H9 (cell line): ENCODE measurements at regions not wholly inside any gene's neighbourhood (a gene's known extent, or its start where the extent isn't known, plus 50 kb on each side); places are given as distances from the start of the nearest gene placed in this dataset.

Experiments used
- DNase-seq: peaks from one replicate; pipeline ENCODE4 v3.0.0-alpha.2; 2017
- H2AFZ ChIP-seq: one replicate; pipeline ENCODE4 v1.6.1; 2013; ENCODE audit warnings: mild to moderate bottlenecking, low read length, control low read depth, moderate library complexity
- H2AK5ac ChIP-seq: 2 replicates; pipeline ENCODE4 v1.6.1; 2013; ENCODE audit warnings: low read length, control low read depth, mixed read lengths; ENCODE audit not compliant: insufficient read length
- H2BK120ac ChIP-seq: one replicate; pipeline ENCODE4 v1.6.1; 2013; ENCODE audit warnings: low read depth, mild to moderate bottlenecking, low read length, control low read depth, inconsistent platforms; ENCODE audit not compliant: poor library complexity, severe bottlenecking
- H2BK12ac ChIP-seq: 2 replicates; pipeline ENCODE4 v1.6.1; 2013; ENCODE audit warnings: low read length, control low read depth, mixed read lengths, low read depth; ENCODE audit not compliant: insufficient read length
- H2BK15ac ChIP-seq: 2 replicates; pipeline ENCODE4 v1.6.1; 2013; ENCODE audit warnings: low read depth, low read length, control low read depth
- H2BK20ac ChIP-seq: one replicate; pipeline ENCODE4 v1.6.1; 2013; ENCODE audit warnings: low read depth, mild to moderate bottlenecking, low read length, control low read depth, inconsistent platforms; ENCODE audit not compliant: poor library complexity, severe bottlenecking
- H2BK5ac ChIP-seq: 2 replicates; pipeline ENCODE4 v1.6.1; 2013; ENCODE audit warnings: low read length, control low read depth, mixed read lengths; ENCODE audit not compliant: insufficient read length
- H3K14ac ChIP-seq: 2 replicates; pipeline ENCODE4 v1.6.1; 2013; ENCODE audit warnings: low read length, control low read depth; ENCODE audit not compliant: insufficient read depth
- H3K18ac ChIP-seq: 2 replicates; pipeline ENCODE4 v1.6.1; 2013; ENCODE audit warnings: low read depth, mild to moderate bottlenecking, mixed read lengths, low read length, control low read depth; ENCODE audit not compliant: insufficient read length
- H3K23ac ChIP-seq: 2 replicates; pipeline ENCODE4 v1.6.1; 2013; ENCODE audit warnings: low read length, control low read depth, mixed read lengths, low read depth; ENCODE audit not compliant: insufficient read length
- H3K23me2 ChIP-seq: 2 replicates; pipeline ENCODE4 v1.6.1; 2013; ENCODE audit warnings: low read depth, mild to moderate bottlenecking, mixed read lengths, low read length, control low read depth; ENCODE audit not compliant: insufficient read length, poor library complexity, severe bottlenecking
- H3K27ac ChIP-seq: 2 replicates; pipeline ENCODE4 v1.5.1; 2013; ENCODE audit warnings: low read length, control low read depth, mixed read lengths, low read depth; ENCODE audit not compliant: insufficient read length
- H3K27me3 ChIP-seq: 2 replicates; pipeline ENCODE4 v1.6.1; 2013; ENCODE audit warnings: low read length, control low read depth, inconsistent platforms; ENCODE audit not compliant: insufficient read depth
- H3K4ac ChIP-seq: 2 replicates; pipeline ENCODE4 v1.6.1; 2013; ENCODE audit warnings: low read depth, mild to moderate bottlenecking, control low read depth, inconsistent platforms, low read length, moderate library complexity
- H3K4me1 ChIP-seq: 2 replicates; pipeline ENCODE4 v1.6.1; 2013; ENCODE audit warnings: low read length, control low read depth, inconsistent platforms; ENCODE audit not compliant: insufficient read depth
- H3K4me2 ChIP-seq: 2 replicates; pipeline ENCODE4 v1.6.1; 2013; ENCODE audit warnings: low read length, control low read depth, mixed read lengths; ENCODE audit not compliant: insufficient read length, insufficient read depth
- H3K56ac ChIP-seq: 2 replicates; pipeline ENCODE4 v1.6.1; 2013; ENCODE audit warnings: low read depth, mild to moderate bottlenecking, mixed read lengths, low read length, control low read depth; ENCODE audit not compliant: insufficient read length
- H3K79me1 ChIP-seq: 2 replicates; pipeline ENCODE4 v1.6.1; 2013; ENCODE audit warnings: low read depth, mild to moderate bottlenecking, moderate library complexity, low read length, control low read depth, inconsistent platforms; ENCODE audit not compliant: insufficient read depth, poor library complexity, severe bottlenecking
- H3K79me2 ChIP-seq: 2 replicates; pipeline ENCODE4 v1.6.1; 2013; ENCODE audit warnings: low read length, control low read depth, inconsistent platforms; ENCODE audit not compliant: insufficient read depth
- H3K9ac ChIP-seq: 2 replicates; pipeline ENCODE4 v1.6.1; 2013; ENCODE audit warnings: low read length, control low read depth, mixed read lengths; ENCODE audit not compliant: insufficient read length; ENCODE audit errors: extremely low read depth
- H3K9me3 ChIP-seq: one replicate; pipeline ENCODE4 v1.6.1; 2013; ENCODE audit warnings: low read depth, low read length, inconsistent platforms; ENCODE audit not compliant: control insufficient read depth
- H3T11ph ChIP-seq: one replicate; pipeline ENCODE4 v1.6.1; 2013; ENCODE audit warnings: mild to moderate bottlenecking, low read length, control low read depth, inconsistent platforms
- H4K20me1 ChIP-seq: one replicate; pipeline ENCODE4 v1.6.1; 2013; ENCODE audit not compliant: control insufficient read depth, insufficient read length, insufficient read depth
- H4K5ac ChIP-seq: 2 replicates; pipeline ENCODE4 v1.6.1; 2013; ENCODE audit warnings: low read depth, mild to moderate bottlenecking, mixed read lengths, low read length, control low read depth; ENCODE audit not compliant: insufficient read length
- H4K8ac ChIP-seq: replicated peaks from 2 replicates; pipeline ENCODE4 v1.6.1; 2013; ENCODE audit warnings: low read length, control low read depth, mixed read lengths, low read depth; ENCODE audit not compliant: insufficient read length
- H4K91ac ChIP-seq: 2 replicates; pipeline ENCODE4 v1.6.1; 2013; ENCODE audit warnings: low read depth, mild to moderate bottlenecking, moderate library complexity, mixed read lengths, low read length, control low read depth; ENCODE audit not compliant: insufficient read length
- H3K27ac Mint-ChIP-seq, 3 experiments: 2 replicates in 2 of 3; 3 replicates in 1 of 3; pipeline ENCODE4 v1.8.0; 2020 to 2021; ENCODE audit warnings: mixed read lengths in 3 of 3, mild to moderate bottlenecking in 1 of 3, moderate library complexity in 1 of 3
- H3K27me3 Mint-ChIP-seq: 2 replicates; pipeline ENCODE4 v1.8.0; 2021; ENCODE audit warnings: low read depth, mild to moderate bottlenecking, moderate library complexity, mixed read lengths
- H3K36me3 Mint-ChIP-seq, 3 experiments: 2 replicates in 2 of 3; 3 replicates in 1 of 3; pipeline ENCODE4 v1.8.0; 2020 to 2021; ENCODE audit warnings: low read depth in 3 of 3, mixed read lengths in 3 of 3; ENCODE audit not compliant: insufficient read depth in 1 of 3
- H3K4me1 Mint-ChIP-seq, 2 experiments: 2 replicates each; pipeline ENCODE4 v1.8.0; 2020; ENCODE audit warnings: mixed read lengths in 2 of 2
- H3K4me3 Mint-ChIP-seq, 2 experiments: 2 replicates in 1 of 2; 3 replicates in 1 of 2; pipeline ENCODE4 v1.8.0; 2020 to 2021; ENCODE audit warnings: mild to moderate bottlenecking in 2 of 2, mixed read lengths in 2 of 2, moderate library complexity in 1 of 2
- H3K9me3 Mint-ChIP-seq, 2 experiments: 2 replicates in 1 of 2; 3 replicates in 1 of 2; pipeline ENCODE4 v1.8.0; 2020; ENCODE audit warnings: mild to moderate bottlenecking in 2 of 2, mixed read lengths in 2 of 2, moderate library complexity in 1 of 2
- WGBS: extraction: QIAGEN DNeasy Blood & Tissue Kit; methylation state at CpG from one replicate; pipeline ENCODE4 v1.1.7; 2013; ENCODE audit warnings: missing lambda C conversion rate, low lambda C conversion rate, mixed read lengths; ENCODE audit not compliant: insufficient read length; ENCODE audit errors: extremely low coverage; 5-methylcytosine and 5-hydroxymethylcytosine counted together
- TF ChIP-seq, protein P1 (sequence below): fragments of 200-600 bp; sonication (generic); conservative IDR thresholded peaks from 3 replicates; pipeline ENCODE4 v1.8.0; 2021; ENCODE audit warnings: antibody characterized with exemption, mild to moderate bottlenecking

DNA sequence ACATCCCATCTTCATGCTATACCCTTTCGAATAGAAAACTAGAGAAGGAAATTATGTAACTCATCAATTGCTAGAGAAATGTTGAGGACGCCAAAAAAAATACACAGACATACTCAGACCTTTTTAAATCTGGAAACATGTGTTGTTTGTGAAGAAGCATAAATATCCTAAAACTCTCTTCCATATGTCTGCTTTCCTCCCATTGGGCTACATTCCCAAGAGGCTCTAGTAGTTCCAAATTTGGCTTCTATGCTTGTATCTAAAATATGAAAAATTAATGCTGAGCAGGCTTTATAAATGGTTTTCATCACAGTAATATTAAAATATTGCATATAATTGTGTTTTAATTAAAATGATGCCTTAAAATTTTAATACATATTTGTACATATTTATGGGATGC lies 297.9 kb upstream of the PSMD7 start:
- Histone ChIP-seq H3K9me3 (no peaks in the 10 kb centered on the region), H3K4me1 (no peaks in the 10 kb centered on the region), H2BK15ac (no peak overlapping the region), H4K8ac (no peak overlapping the region), H4K91ac (no peak overlapping the region), H3K79me2 (no peaks in the 10 kb centered on the region), H3K23me2 (no peaks in the 10 kb centered on the region), H3T11ph (no peak overlapping the region), H3K27me3 (no peaks in the 10 kb centered on the region), H2AK5ac (no peak overlapping the region), H3K23ac (no peak overlapping the region), H2BK12ac (no peak overlapping the region), H3K79me1 (no peaks in the 10 kb centered on the region), H3K4ac (no peak overlapping the region), H2BK5ac (no peak overlapping the region), H3K14ac (no peak overlapping the region), H4K5ac (no peak overlapping the region), H2BK120ac (no peak overlapping the region), H3K56ac (no peak overlapping the region), H2BK20ac (no peak overlapping the region), H3K4me2 (no peak overlapping the region), H3K9ac (no peak overlapping the region), H2AFZ (no peak overlapping the region), H4K20me1 (no peaks in the 10 kb centered on the region), H3K18ac (no peak overlapping the region), H3K27ac (no peak overlapping the region)
- H3K9me3 Mint-ChIP-seq: peaks cover 8 to 16% of the 10 kb centered on the region in 2 experiments; a peak in 4 of 5 replicates
- no peak overlapping the region for H3K27ac Mint-ChIP-seq
- WGBS: no CpG with 5 or more reads among the region's 2 CpGs
- peaks cover 5 to 11% of the 10 kb centered on the region in 2 experiments; a peak in 2 of 4 replicates for H3K4me1 Mint-ChIP-seq
- TF ChIP-seq, protein P1, sequence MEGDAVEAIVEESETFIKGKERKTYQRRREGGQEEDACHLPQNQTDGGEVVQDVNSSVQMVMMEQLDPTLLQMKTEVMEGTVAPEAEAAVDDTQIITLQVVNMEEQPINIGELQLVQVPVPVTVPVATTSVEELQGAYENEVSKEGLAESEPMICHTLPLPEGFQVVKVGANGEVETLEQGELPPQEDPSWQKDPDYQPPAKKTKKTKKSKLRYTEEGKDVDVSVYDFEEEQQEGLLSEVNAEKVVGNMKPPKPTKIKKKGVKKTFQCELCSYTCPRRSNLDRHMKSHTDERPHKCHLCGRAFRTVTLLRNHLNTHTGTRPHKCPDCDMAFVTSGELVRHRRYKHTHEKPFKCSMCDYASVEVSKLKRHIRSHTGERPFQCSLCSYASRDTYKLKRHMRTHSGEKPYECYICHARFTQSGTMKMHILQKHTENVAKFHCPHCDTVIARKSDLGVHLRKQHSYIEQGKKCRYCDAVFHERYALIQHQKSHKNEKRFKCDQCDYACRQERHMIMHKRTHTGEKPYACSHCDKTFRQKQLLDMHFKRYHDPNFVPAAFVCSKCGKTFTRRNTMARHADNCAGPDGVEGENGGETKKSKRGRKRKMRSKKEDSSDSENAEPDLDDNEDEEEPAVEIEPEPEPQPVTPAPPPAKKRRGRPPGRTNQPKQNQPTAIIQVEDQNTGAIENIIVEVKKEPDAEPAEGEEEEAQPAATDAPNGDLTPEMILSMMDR: no peak
- H3K27me3 Mint-ChIP-seq: no peaks in the 10 kb centered on the region
- no peak for DNase-seq
- no peak overlapping the region for H3K4me3 Mint-ChIP-seq
- H3K36me3 Mint-ChIP-seq: peaks cover 0 to 5% (median 3%) of the 10 kb centered on the region in 3 experiments; a peak in 6 of 7 replicates
